ENCODE measurements at regions not wholly inside any gene's neighbourhood (a gene's known extent, or its start where the extent isn't known, plus 50 kb on each side); places are given as distances from the start of the nearest gene placed in this dataset.
A peak's percentile ranks its signal among the peaks of the same experiment; 100 is the strongest.

DNA sequence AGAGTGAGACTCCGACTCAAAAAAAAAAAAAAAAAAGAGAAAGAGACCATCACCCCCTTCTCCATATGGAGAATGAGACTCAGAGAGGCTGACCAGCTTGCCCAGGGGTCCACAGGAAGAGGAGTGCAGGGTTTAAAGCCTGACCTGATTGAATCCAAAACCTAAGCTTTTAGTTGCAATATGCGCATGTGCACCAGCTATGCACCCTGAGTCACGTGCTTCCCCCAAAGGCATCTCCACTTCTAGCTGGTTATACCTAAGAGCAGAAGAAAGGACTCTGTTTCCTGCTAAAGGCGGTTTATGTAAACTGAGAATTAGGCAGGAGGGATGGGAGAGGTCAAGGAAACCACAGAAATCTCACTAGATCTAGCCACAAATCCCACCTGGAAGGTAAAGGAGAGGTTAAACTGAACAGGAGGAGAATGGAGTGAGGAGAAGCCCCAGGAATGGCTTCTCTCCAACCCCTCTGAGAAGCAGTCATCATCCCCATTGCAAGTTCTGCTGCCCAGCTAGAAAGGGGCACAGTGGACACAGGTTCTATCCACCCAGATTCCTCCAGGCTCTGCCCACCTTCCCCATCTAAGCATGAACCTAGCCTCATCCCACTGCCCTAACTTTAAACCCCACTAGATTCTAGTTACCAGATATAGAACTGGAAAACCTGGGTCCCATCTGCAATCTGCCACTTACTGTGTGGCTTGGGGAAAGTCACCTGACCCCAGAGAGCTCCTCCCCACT, 171.3 kb downstream of the ACTL7B start:
- Mint-ChIP-seq H3K4me3 (no peak overlapping the region), H3K27ac (no peak overlapping the region), H3K27me3 (no peaks in the 10 kb centered on the region), H3K9me3 (peaks cover 0 to 16% (median 15%) of the 10 kb centered on the region in 3 donors), H3K4me1 (no peaks in the 10 kb centered on the region), H3K36me3 (peaks cover 1% of the 10 kb centered on the region)

DNA sequence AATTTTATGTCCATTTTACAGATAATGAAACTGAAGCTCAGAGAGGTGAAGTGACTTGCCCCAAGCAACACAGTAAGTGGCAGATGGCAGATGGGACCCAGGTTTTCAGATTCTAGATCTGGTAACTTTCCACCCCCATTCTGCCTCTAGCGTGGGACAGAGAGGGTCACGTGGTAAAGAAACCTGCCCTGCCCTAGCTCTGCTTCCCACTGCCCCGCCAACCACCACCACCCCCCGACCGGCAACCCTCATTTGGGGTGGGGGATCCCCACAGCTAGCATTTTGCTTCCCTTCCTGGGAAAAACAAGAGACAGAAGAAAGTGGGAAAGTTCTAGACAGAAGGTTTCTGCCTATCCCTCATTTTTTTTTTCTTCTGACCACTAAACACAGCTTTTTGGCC, 172.5 kb downstream of the ACTL7B start:
- Mint-ChIP-seq H3K4me3 (no peak overlapping the region), H3K27me3 (no peaks in the 10 kb centered on the region), H3K9me3 (peaks cover 0 to 10% (median 10%) of the 10 kb centered on the region in 3 donors), H3K36me3 (no peaks in the 10 kb centered on the region), H3K27ac (no peak overlapping the region), H3K4me1 (no peaks in the 10 kb centered on the region)

- H3K27me3 Mint-ChIP-seq, result no peaks in the 10 kb centered on the region
- H3K4me1 Mint-ChIP-seq, result no peaks in the 10 kb centered on the region
- no peak overlapping the region for H3K27ac Mint-ChIP-seq
- H3K36me3 Mint-ChIP-seq, result no peaks in the 10 kb centered on the region
- no peak overlapping the region for H3K4me3 Mint-ChIP-seq
- peaks cover 0 to 10% (median 5%) of the 10 kb centered on the region in 3 donors for H3K9me3 Mint-ChIP-seq
Observed at GRCh38 chr9:108681851-108682590, 173.8 kb downstream of the ACTL7B start.

- Mint-ChIP-seq H3K36me3 (no peaks in the 10 kb centered on the region), H3K4me1 (no peaks in the 10 kb centered on the region), H3K4me3 (no peak overlapping the region), H3K27me3 (no peaks in the 10 kb centered on the region), H3K9me3 (peaks cover 0 to 2% (median 0%) of the 10 kb centered on the region in 3 donors), H3K27ac (no peak overlapping the region)
Observed at GRCh38 chr9:108680946-108681345, 174.8 kb downstream of the ACTL7B start.

GRCh38 chr9:108677776-108678175, 178.0 kb downstream of the ACTL7B start:
- H3K4me1 Mint-ChIP-seq, result no peaks in the 10 kb centered on the region
- H3K27ac Mint-ChIP-seq, result no peak overlapping the region
- no peaks in the 10 kb centered on the region for H3K36me3 Mint-ChIP-seq
- H3K27me3 Mint-ChIP-seq, result no peaks in the 10 kb centered on the region
- H3K4me3 Mint-ChIP-seq, result no peak overlapping the region
- no peaks in the 10 kb centered on the region for H3K9me3 Mint-ChIP-seq

GRCh38 chr9:108676355-108676754, 179.4 kb downstream of the ACTL7B start:
- Mint-ChIP-seq H3K27ac (no peak overlapping the region), H3K36me3 (no peaks in the 10 kb centered on the region), H3K4me1 (no peaks in the 10 kb centered on the region), H3K4me3 (no peak overlapping the region), H3K27me3 (no peaks in the 10 kb centered on the region), H3K9me3 (no peaks in the 10 kb centered on the region)

GRCh38 chr9:108675708-108676107, 180.1 kb downstream of the ACTL7B start:
- no peaks in the 10 kb centered on the region for H3K36me3 Mint-ChIP-seq
- no peaks in the 10 kb centered on the region for H3K9me3 Mint-ChIP-seq
- H3K27me3 Mint-ChIP-seq, result no peaks in the 10 kb centered on the region
- H3K4me3 Mint-ChIP-seq, result no peak overlapping the region
- H3K27ac Mint-ChIP-seq, result no peak overlapping the region
- no peaks in the 10 kb centered on the region for H3K4me1 Mint-ChIP-seq

- no peak overlapping the region for H3K27ac Mint-ChIP-seq
- no peaks in the 10 kb centered on the region for H3K27me3 Mint-ChIP-seq
- no peaks in the 10 kb centered on the region for H3K9me3 Mint-ChIP-seq
- no peaks in the 10 kb centered on the region for H3K36me3 Mint-ChIP-seq
- no peaks in the 10 kb centered on the region for H3K4me1 Mint-ChIP-seq
- peak overlapping the region in 1 of 4 donors; percentile 2 for H3K4me3 Mint-ChIP-seq
Observed at GRCh38 chr9:108674766-108675530, 180.8 kb downstream of the ACTL7B start.

DNA sequence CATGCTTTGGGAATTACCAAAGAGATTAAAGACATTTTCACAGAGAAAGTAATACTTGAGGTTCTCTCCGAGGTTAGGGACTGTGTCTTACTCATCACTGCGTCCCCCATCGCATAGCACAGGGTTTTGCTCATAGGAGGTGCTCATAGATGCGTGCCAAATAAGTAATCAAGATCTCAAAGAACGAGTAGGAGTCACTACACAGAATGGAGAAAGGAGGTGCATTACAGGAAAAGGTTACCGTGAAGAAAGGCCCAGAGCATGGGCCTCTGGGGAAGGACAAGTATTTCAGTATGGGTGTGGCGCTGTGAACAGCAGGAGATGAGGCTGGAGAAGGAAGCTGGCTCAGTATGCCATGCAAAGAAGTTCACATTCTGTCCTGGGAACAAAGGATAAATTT, 182.4 kb downstream of the ACTL7B start:
- Mint-ChIP-seq H3K9me3 (no peaks in the 10 kb centered on the region), H3K4me1 (no peaks in the 10 kb centered on the region), H3K27ac (no peak overlapping the region), H3K4me3 (no peak overlapping the region), H3K27me3 (no peaks in the 10 kb centered on the region), H3K36me3 (no peaks in the 10 kb centered on the region)

DNA sequence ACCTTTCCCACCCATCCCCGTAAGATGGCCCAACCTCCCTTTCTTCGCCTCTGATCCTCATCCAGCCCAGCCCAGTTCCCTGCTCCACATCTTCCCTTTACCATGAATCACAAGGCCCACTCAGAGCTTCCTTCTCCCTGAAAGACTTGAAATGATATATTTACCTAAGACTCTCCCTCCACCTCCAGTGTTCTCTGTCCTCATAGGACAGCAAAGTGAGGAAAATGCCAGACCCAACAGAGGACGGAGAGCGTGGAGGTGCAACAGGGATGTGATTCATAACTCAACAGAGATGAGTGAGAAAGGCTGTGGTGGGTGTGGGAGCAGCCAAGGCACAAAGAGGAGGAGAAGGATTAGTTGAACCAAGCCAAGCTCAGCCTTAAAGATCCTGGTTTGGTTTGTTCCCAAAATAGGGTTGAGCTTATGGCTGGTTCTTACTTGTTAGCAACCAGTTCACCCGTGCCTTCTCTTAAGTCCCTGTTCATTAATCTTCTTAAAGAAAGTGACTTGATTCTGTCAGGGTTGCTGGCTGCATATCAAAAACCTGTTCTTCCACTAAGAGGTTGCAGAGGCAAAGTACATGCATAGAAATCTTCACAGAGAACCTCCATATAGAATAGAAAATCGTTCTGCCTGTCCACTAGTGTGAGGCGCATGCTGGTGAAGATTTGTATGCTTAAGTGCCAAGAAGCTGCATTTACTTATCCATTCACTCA, 183.2 kb downstream of the ACTL7B start:
- no peak overlapping the region for H3K4me3 Mint-ChIP-seq
- no peaks in the 10 kb centered on the region for H3K9me3 Mint-ChIP-seq
- no peaks in the 10 kb centered on the region for H3K27me3 Mint-ChIP-seq
- no peaks in the 10 kb centered on the region for H3K4me1 Mint-ChIP-seq
- H3K36me3 Mint-ChIP-seq, result no peaks in the 10 kb centered on the region
- no peak overlapping the region for H3K27ac Mint-ChIP-seq

GRCh38 chr9:108671794-108672193, 184.0 kb downstream of the ACTL7B start:
- Mint-ChIP-seq H3K27ac (no peak overlapping the region), H3K4me1 (no peaks in the 10 kb centered on the region), H3K9me3 (no peaks in the 10 kb centered on the region), H3K27me3 (no peaks in the 10 kb centered on the region), H3K36me3 (no peaks in the 10 kb centered on the region), H3K4me3 (no peak overlapping the region)

- no peak overlapping the region for H3K27ac Mint-ChIP-seq
- no peaks in the 10 kb centered on the region for H3K36me3 Mint-ChIP-seq
- H3K4me3 Mint-ChIP-seq, result no peak overlapping the region
- no peaks in the 10 kb centered on the region for H3K9me3 Mint-ChIP-seq
- no peaks in the 10 kb centered on the region for H3K4me1 Mint-ChIP-seq
- no peaks in the 10 kb centered on the region for H3K27me3 Mint-ChIP-seq
Observed at GRCh38 chr9:108671176-108671575, 184.6 kb downstream of the ACTL7B start.

DNA sequence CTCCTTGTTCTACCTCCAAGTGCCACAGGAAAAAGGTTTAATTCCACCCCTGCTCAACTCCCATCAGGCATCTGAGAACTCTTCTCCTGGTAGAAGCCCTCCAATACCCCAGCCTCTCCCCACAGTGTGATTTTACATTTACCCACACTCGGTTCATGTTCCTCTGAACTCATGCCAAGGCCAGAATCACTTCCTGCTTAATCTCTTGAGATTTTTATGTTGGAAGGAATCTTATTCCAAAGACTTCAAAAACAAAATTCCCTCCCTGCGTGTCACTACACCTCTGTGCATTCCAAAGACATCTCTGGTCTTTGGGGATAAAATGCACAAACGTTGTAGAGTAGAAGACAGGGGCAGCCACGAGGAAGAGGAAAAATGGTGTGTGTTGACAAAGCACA, 186.8 kb downstream of the ACTL7B start:
- Mint-ChIP-seq H3K9me3 (no peaks in the 10 kb centered on the region), H3K27me3 (no peaks in the 10 kb centered on the region), H3K4me3 (no peak overlapping the region), H3K36me3 (no peaks in the 10 kb centered on the region), H3K4me1 (no peaks in the 10 kb centered on the region), H3K27ac (no peak overlapping the region)

GRCh38 chr9:108668191-108668937, 187.4 kb downstream of the ACTL7B start:
- Mint-ChIP-seq H3K4me3 (no peak overlapping the region), H3K27me3 (no peaks in the 10 kb centered on the region), H3K27ac (no peak overlapping the region), H3K4me1 (no peaks in the 10 kb centered on the region), H3K9me3 (no peaks in the 10 kb centered on the region), H3K36me3 (no peaks in the 10 kb centered on the region)

Data from IgD-negative memory B cell (primary cell).